WI38 (cell line): ENCODE measurements at regions not wholly inside any gene's neighbourhood (a gene's known extent, or its start where the extent isn't known, plus 50 kb on each side); places are given as distances from the start of the nearest gene placed in this dataset.

ENCODE experiments used
- H3K4me3 ChIP-seq: 2 replicates; pipeline ENCODE4 v1.5.1; 2011; ENCODE audit warnings: low read depth, mild to moderate bottlenecking, control low read depth, low read length
- CTCF ChIP-seq: IDR thresholded peaks from 2 replicates; pipeline ENCODE4 v1.5.1; 2012; ENCODE audit warnings: low read depth, mild to moderate bottlenecking, control low read depth, low read length

DNA sequence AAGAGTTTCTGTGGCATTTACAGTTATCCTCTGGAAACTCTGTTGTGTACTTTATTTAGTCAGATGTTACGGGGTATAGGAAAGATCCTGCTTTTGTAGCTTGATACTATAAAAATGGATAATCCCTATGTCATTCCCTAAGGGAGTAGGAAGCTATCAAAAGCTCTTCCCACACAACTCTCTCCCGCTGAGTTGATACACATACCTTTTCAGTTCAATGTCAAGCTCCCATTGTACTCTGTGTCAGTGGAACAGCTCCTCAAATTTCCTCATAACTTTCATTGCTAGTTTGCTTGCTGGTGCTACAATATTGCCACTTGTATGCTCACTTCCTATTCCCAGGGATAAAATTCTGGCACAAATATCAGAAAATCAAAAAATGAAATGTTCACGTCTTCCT lies 893.3 kb upstream of the GBE1 start:
- H3K4me3 ChIP-seq: no peak overlapping the region
- no peak for TF ChIP-seq CTCF

DNA sequence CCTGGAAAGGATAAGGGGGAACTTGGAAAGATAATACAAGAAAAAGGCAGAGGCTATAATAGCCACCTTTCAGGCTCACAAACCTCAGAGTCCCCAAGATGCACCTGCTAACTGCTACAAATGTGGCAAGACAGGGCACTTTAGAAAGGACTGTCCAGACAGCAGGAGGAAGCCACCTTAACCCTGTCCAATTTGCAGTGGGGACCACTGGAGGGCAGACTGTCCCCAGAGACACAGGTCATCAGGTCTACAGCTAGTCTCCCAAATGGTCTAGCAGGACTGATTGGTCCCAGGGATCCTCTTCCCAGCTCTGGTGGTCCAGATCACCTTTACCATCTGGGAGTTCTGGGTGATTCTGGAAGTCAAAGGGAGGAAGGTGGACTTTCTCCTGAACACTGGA lies 882.5 kb upstream of the GBE1 start:
- TF ChIP-seq CTCF: no peak

GRCh38 chr3:82641701-82642100 lies 880.3 kb upstream of the GBE1 start:
- H3K4me3 ChIP-seq: no peak overlapping the region
- no peak for TF ChIP-seq CTCF

More for the DNA sequence above, 882.5 kb upstream of the GBE1 start:
- no peak overlapping the region for H3K4me3 ChIP-seq

DNA sequence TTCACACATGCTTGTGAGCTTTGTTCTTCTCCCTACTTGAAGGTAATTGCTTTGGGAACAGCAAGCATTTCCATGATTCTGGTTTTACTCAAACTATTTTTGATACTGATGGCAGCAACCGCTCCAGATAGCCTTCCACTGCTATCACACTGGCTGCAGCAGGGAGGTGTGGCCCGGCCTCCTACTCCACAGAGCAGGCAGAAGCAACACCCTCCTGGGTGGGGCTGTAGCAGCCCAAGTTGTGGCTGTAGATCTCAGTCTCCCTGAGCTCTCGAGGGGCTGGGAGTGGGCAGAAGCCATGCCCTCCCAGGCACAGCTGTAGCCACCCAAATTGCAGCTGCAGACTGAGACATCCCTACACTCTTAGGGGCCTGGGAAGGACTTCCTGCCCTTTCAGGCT lies 878.8 kb upstream of the GBE1 start:
- no peak for TF ChIP-seq CTCF

DNA sequence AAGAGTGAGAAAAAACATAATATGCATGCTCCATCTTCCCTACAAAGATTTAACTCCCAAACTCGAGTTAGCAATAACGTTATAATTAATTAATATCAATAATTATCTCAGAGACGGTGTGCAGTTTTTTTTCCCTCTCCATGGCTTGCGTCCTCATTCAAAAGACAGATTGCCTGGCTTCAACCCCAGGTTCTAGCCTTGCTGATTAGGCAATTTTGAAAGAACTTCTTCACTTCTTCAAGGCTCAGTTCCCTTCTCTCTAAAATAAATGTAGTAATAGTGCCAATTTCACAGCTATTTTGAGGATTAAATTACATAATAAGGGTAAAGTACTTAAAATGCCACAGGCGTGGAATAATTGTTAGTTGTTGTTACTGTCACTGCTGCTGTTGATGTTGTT lies 876.1 kb upstream of the GBE1 start:
- TF ChIP-seq CTCF: no peak
- no peak overlapping the region for H3K4me3 ChIP-seq

More for the DNA sequence above, 878.8 kb upstream of the GBE1 start:
- no peak overlapping the region for H3K4me3 ChIP-seq

DNA sequence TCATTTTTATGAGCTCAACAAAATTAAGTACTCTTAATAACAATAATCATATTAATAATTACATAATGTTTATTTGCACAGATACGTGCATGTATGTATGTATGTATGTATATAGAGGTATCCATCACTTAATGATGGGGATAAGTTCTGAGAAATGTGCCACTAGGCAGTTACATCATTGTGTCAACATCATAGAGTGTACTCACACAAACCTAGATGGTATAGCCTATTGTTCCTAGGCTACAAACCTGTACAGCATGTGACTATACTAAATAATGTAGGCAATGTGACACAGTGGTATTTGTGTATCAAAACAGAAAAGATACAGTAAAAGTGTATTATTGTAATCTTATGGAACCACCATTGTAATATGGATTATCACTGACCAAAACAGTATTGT lies 874.7 kb upstream of the GBE1 start:
- TF ChIP-seq CTCF: no peak
- no peak overlapping the region for H3K4me3 ChIP-seq

- H3K4me3 ChIP-seq: no peak overlapping the region
- TF ChIP-seq CTCF: no peak
Observed at GRCh38 chr3:82633319-82633718, 871.9 kb upstream of the GBE1 start.

- no peak for TF ChIP-seq CTCF
Observed at GRCh38 chr3:82629937-82630336, 868.5 kb upstream of the GBE1 start.

More at GRCh38 chr3:82629937-82630336, 868.5 kb upstream of the GBE1 start:
- no peak overlapping the region for H3K4me3 ChIP-seq
